Neural cell (in vitro differentiated cells): ENCODE measurements at regions not wholly inside any gene's neighbourhood (a gene's known extent, or its start where the extent isn't known, plus 50 kb on each side); places are given as distances from the start of the nearest gene placed in this dataset.

Experiments used
- H2AFZ ChIP-seq: fragments of 200-600, 300-800 bp; sonication (generic), shearing (Covaris generic); 2 replicates; pipeline ENCODE4 v1.6.0; 2014; ENCODE audit warnings: low read depth, mild to moderate bottlenecking, antibody characterized with exemption, low read length, moderate library complexity
- H3F3A ChIP-seq: fragments of 200-600 bp; shearing (Covaris generic); 2 replicates; pipeline ENCODE4 v1.6.1; 2016; ENCODE audit warnings: mild to moderate bottlenecking, moderate library complexity, mixed read lengths, antibody characterized with exemption, low read length; ENCODE audit not compliant: insufficient read depth, poor library complexity, severe bottlenecking
- H3K27ac ChIP-seq: fragments of 200-600, 300-800 bp; sonication (generic), shearing (Covaris generic); 2 replicates; pipeline ENCODE4 v1.5.1; 2014; ENCODE audit warnings: mild to moderate bottlenecking, low read length, moderate library complexity
- H3K27me3 ChIP-seq: fragments of 300-800, 200-600 bp; sonication (generic), shearing (Covaris generic); 2 replicates; pipeline ENCODE4 v1.6.0; 2014; ENCODE audit warnings: mild to moderate bottlenecking, low read depth, low read length, moderate library complexity; ENCODE audit not compliant: insufficient read depth
- H3K36me3 ChIP-seq: fragments of 300-800, 200-600 bp; sonication (generic), shearing (Covaris generic); 2 replicates; pipeline ENCODE4 v1.5.1; 2014; ENCODE audit warnings: mild to moderate bottlenecking, antibody characterized with exemption, low read length, moderate library complexity; ENCODE audit not compliant: insufficient read depth
- H3K4me2 ChIP-seq: fragments of 300-800, 200-600 bp; sonication (generic), shearing (Covaris generic); 2 replicates; pipeline ENCODE4 v1.6.0; 2014; ENCODE audit warnings: mild to moderate bottlenecking, low read length
- H3K4me3 ChIP-seq: fragments of 300-800, 200-600 bp; sonication (generic), shearing (Covaris generic); 2 replicates; pipeline ENCODE4 v1.5.1; 2014; ENCODE audit warnings: mild to moderate bottlenecking, low read length, moderate library complexity
- H3K79me2 ChIP-seq: fragments of 200-600 bp; shearing (Covaris generic); replicated peaks from 2 replicates; pipeline ENCODE4 v1.6.0; 2014; ENCODE audit warnings: mild to moderate bottlenecking, low read length, moderate library complexity; ENCODE audit not compliant: insufficient read depth
- H3K9ac ChIP-seq: fragments of 300-800, 200-600 bp; sonication (generic), shearing (Covaris generic); 2 replicates; pipeline ENCODE4 v1.6.1; 2016; ENCODE audit warnings: mild to moderate bottlenecking, low read length, mixed read lengths
- H3K9me2 ChIP-seq: fragments of 200-600 bp; shearing (Covaris generic); 2 replicates; pipeline ENCODE4 v1.6.1; 2016; ENCODE audit warnings: mild to moderate bottlenecking, low read length, mixed read lengths; ENCODE audit not compliant: insufficient read depth
- H3K9me3 ChIP-seq: fragments of 200-600, 300-800 bp; sonication (generic), shearing (Covaris generic); 2 replicates; pipeline ENCODE4 v1.6.1; 2016; ENCODE audit warnings: mild to moderate bottlenecking, mixed run types, low read length, moderate library complexity, mixed read lengths
- H4K20me1 ChIP-seq: fragments of 200-600 bp; shearing (Covaris generic); 2 replicates; pipeline ENCODE4 v1.6.1; 2016; ENCODE audit warnings: mild to moderate bottlenecking, mixed run types; ENCODE audit not compliant: insufficient read depth
- CTCF ChIP-seq: fragments of 450-650 bp; IDR thresholded peaks from 2 replicates; pipeline ENCODE4 v1.5.1; 2014; ENCODE audit warnings: antibody characterized with exemption, mild to moderate bottlenecking, moderate library complexity; ENCODE audit not compliant: poor library complexity, severe bottlenecking
- EP300 ChIP-seq: fragments of 450-650 bp; conservative IDR thresholded peaks from 2 replicates; pipeline ENCODE4 v1.6.1; 2014; ENCODE audit warnings: antibody characterized with exemption, mild to moderate bottlenecking, moderate library complexity; ENCODE audit not compliant: poor library complexity, severe bottlenecking
- EZH2 ChIP-seq: fragments of 200-600, 300-800 bp; shearing (Covaris generic), sonication (generic); IDR thresholded peaks from 2 replicates; pipeline ENCODE4 v1.6.1; 2014; ENCODE audit warnings: antibody characterized with exemption, low read length, borderline replicate concordance, mild to moderate bottlenecking; ENCODE audit not compliant: insufficient read depth, poor library complexity, severe bottlenecking
- MXI1 ChIP-seq: fragments of 450-650 bp; conservative IDR thresholded peaks from 2 replicates; pipeline ENCODE4 v1.6.1; 2014; ENCODE audit warnings: antibody characterized with exemption, mild to moderate bottlenecking; ENCODE audit not compliant: poor library complexity, severe bottlenecking
- POLR2AphosphoS5 ChIP-seq: IDR thresholded peaks from 2 replicates; pipeline ENCODE4 v1.6.1; 2012
- RAD21 ChIP-seq: fragments of 450-650 bp; conservative IDR thresholded peaks from 2 replicates; pipeline ENCODE4 v1.6.1; 2014; ENCODE audit warnings: antibody characterized with exemption, mild to moderate bottlenecking, moderate library complexity
- REST ChIP-seq: IDR thresholded peaks from 2 replicates; pipeline ENCODE4 v1.6.1; 2012; ENCODE audit warnings: borderline replicate concordance
- SMC3 ChIP-seq: fragments of 450-650 bp; conservative IDR thresholded peaks from 2 replicates; pipeline ENCODE4 v1.6.1; 2014; ENCODE audit warnings: antibody characterized with exemption, mild to moderate bottlenecking, moderate library complexity; ENCODE audit not compliant: poor library complexity
- TAF1 ChIP-seq: IDR thresholded peaks from 2 replicates; pipeline ENCODE4 v1.6.1; 2012; ENCODE audit warnings: low read depth

GRCh38 chr5:107215611-107216010 lies 455.1 kb downstream of the EFNA5 start:
- no peaks in the 10 kb centered on the region for H3K36me3 ChIP-seq
- H3K27ac ChIP-seq, result no peak overlapping the region
- H3K9ac ChIP-seq, result no peak overlapping the region
- H3K79me2 ChIP-seq, result no peaks in the 10 kb centered on the region
- H4K20me1 ChIP-seq, result no peaks in the 10 kb centered on the region
- no peaks in the 10 kb centered on the region for H3F3A ChIP-seq
- H3K9me2 ChIP-seq, result no peaks in the 10 kb centered on the region
- H2AFZ ChIP-seq, result no peak overlapping the region
- H3K9me3 ChIP-seq, result no peaks in the 10 kb centered on the region
- no peaks in the 10 kb centered on the region for H3K27me3 ChIP-seq
- no peak for TF ChIP-seq REST
- no peak overlapping the region for H3K4me2 ChIP-seq
- no peak overlapping the region for H3K4me3 ChIP-seq

GRCh38 chr5:107213025-107213424 lies 457.7 kb downstream of the EFNA5 start:
- Histone ChIP-seq H3K36me3 (no peaks in the 10 kb centered on the region), H3K9me3 (no peaks in the 10 kb centered on the region), H3K27me3 (no peaks in the 10 kb centered on the region), H3K79me2 (no peaks in the 10 kb centered on the region), H3F3A (no peaks in the 10 kb centered on the region), H3K9me2 (no peaks in the 10 kb centered on the region), H3K27ac (no peak overlapping the region), H4K20me1 (no peaks in the 10 kb centered on the region), H2AFZ (no peak overlapping the region), H3K9ac (no peak overlapping the region), H3K4me2 (no peak overlapping the region), H3K4me3 (no peak overlapping the region)
- TF ChIP-seq EZH2, result no peak
- TF ChIP-seq SMC3, result no peak

GRCh38 chr5:107211630-107212029 lies 459.1 kb downstream of the EFNA5 start:
- Histone ChIP-seq H3K4me2 (no peak overlapping the region), H3K4me3 (no peak overlapping the region), H3K27me3 (no peaks in the 10 kb centered on the region), H3K9me3 (no peaks in the 10 kb centered on the region), H2AFZ (no peak overlapping the region), H3K9me2 (no peaks in the 10 kb centered on the region), H3F3A (no peaks in the 10 kb centered on the region), H3K27ac (no peak overlapping the region), H3K79me2 (no peaks in the 10 kb centered on the region), H4K20me1 (no peaks in the 10 kb centered on the region), H3K36me3 (no peaks in the 10 kb centered on the region), H3K9ac (no peak overlapping the region)
- TF ChIP-seq EZH2 (no peak), TAF1 (no peak), EP300 (no peak), MXI1 (no peak), RAD21 (no peak), CTCF (no peak), REST (no peak), SMC3 (no peak), POLR2AphosphoS5 (no peak)
